ENCODE measurements at regions not wholly inside any gene's neighbourhood (a gene's known extent, or its start where the extent isn't known, plus 50 kb on each side); places are given as distances from the start of the nearest gene placed in this dataset.

DNA sequence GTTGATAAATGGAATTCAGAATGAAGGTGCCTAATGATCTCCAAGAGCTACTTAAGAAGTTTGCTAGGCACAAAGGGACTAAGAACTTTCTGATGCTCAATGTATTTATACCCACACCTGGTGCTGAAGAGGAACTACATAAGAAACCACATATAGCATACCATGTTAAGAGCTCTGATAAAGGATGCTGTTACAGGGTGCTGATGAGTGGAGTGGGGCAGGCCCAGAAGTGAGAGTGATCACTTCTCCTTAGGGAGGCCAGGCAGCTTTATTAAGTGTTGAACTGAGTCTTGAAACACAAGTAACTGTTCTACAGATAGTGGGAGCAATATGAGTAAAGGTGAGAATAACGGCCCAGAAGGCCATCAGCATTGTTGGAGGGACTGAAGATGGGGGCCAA, 68.3 kb upstream of the CHRDL1 start:
- no peak for TF ChIP-seq POLR2A (IDR thresholded peaks at IDR 0.05)
- TF ChIP-seq EP300 (IDR thresholded peaks at IDR 0.05) = no peak
- TF ChIP-seq, protein P1, sequence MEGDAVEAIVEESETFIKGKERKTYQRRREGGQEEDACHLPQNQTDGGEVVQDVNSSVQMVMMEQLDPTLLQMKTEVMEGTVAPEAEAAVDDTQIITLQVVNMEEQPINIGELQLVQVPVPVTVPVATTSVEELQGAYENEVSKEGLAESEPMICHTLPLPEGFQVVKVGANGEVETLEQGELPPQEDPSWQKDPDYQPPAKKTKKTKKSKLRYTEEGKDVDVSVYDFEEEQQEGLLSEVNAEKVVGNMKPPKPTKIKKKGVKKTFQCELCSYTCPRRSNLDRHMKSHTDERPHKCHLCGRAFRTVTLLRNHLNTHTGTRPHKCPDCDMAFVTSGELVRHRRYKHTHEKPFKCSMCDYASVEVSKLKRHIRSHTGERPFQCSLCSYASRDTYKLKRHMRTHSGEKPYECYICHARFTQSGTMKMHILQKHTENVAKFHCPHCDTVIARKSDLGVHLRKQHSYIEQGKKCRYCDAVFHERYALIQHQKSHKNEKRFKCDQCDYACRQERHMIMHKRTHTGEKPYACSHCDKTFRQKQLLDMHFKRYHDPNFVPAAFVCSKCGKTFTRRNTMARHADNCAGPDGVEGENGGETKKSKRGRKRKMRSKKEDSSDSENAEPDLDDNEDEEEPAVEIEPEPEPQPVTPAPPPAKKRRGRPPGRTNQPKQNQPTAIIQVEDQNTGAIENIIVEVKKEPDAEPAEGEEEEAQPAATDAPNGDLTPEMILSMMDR (IDR thresholded peaks at IDR 0.05) = no peak
- Histone ChIP-seq H3K27me3 (no peaks in the 10 kb centered on the region), H3K36me3 (no peaks in the 10 kb centered on the region), H3K4me3 (no peak overlapping the region), H3K9me3 (no peaks in the 10 kb centered on the region), H3K4me1 (ENCODE audit: insufficient read depth) (no peaks in the 10 kb centered on the region), H3K27ac (no peak overlapping the region)
- DNase-seq = no peak
- 52 to 64% (median 53%) methylated on average over 1 of the region's 1 CpG for WGBS, 3 donors
- intact Hi-C loops (cut with DNase I) = no loop called here

- H3K27me3 ChIP-seq = no peaks in the 10 kb centered on the region
- intact Hi-C loops (cut with DNase I) = no loop called here
- H3K4me1 ChIP-seq (ENCODE audit: insufficient read depth) = no peaks in the 10 kb centered on the region
- 58 to 66% (median 60%) methylated on average over 2 of the region's 2 CpGs for WGBS, 3 donors
- H3K27ac ChIP-seq = no peak overlapping the region
- no peak for DNase-seq
- no peak overlapping the region for H3K4me3 ChIP-seq
- H3K36me3 ChIP-seq = no peaks in the 10 kb centered on the region
- no peaks in the 10 kb centered on the region for H3K9me3 ChIP-seq
- TF ChIP-seq POLR2A (IDR thresholded peaks at IDR 0.05) = no peak
- TF ChIP-seq EP300 (IDR thresholded peaks at IDR 0.05) = no peak
- TF ChIP-seq, protein P1 (IDR thresholded peaks at IDR 0.05) = no peak
Observed at GRCh38 chrX:110858565-110858964, 62.9 kb upstream of the CHRDL1 start.

GRCh38 chrX:110853610-110854009, 58.0 kb upstream of the CHRDL1 start:
- Histone ChIP-seq H3K4me3 (no peak overlapping the region), H3K36me3 (no peaks in the 10 kb centered on the region), H3K27ac (no peak overlapping the region), H3K4me1 (ENCODE audit: insufficient read depth) (no peaks in the 10 kb centered on the region), H3K9me3 (no peaks in the 10 kb centered on the region), H3K27me3 (no peaks in the 10 kb centered on the region)
- 30 to 49% (median 37%) methylated on average over 7 of the region's 7 CpGs for WGBS, 3 donors
- no peak for TF ChIP-seq EP300 (IDR thresholded peaks at IDR 0.05)
- TF ChIP-seq POLR2A (IDR thresholded peaks at IDR 0.05) = no peak
- intact Hi-C loops (cut with DNase I) = loop anchor here in 1 of 4 donors (5.0 kb wide), 1 partner anchor 401 kb away; no protein-coding TSS in a partner anchor
- no peak for DNase-seq

DNA sequence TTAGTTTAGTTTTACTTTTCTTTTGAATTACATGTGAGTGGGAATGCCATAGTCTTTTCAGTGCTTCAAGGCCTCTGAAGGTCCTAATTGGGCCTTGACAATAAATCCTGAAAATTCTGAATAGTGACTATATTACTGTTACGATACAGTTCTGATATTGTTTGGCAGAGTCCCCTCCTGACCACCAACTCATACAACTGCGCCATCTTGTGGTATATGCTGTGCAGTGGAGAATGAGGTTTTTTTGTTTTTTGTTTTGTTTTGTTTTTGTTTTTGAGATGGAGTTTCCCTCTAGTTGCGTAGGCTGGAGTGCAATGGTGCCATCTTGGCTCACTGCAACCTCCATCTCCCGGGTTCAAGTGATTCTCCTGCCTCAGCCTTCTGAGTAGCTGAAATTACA, 56.6 kb upstream of the CHRDL1 start:
- Histone ChIP-seq H3K9me3 (no peaks in the 10 kb centered on the region), H3K4me3 (no peak overlapping the region), H3K27me3 (no peaks in the 10 kb centered on the region), H3K4me1 (ENCODE audit: insufficient read depth) (no peaks in the 10 kb centered on the region), H3K36me3 (no peaks in the 10 kb centered on the region), H3K27ac (no peak overlapping the region)
- TF ChIP-seq EP300 (IDR thresholded peaks at IDR 0.05) = no peak
- TF ChIP-seq, protein P1 (IDR thresholded peaks at IDR 0.05) = no peak
- no peak for TF ChIP-seq POLR2A (IDR thresholded peaks at IDR 0.05)
- intact Hi-C loops (cut with DNase I) = loop anchor here in 1 of 4 donors (5.0 kb wide), 1 partner anchor 400 kb away; no protein-coding TSS in a partner anchor
- WGBS, 3 donors = 35 to 42% (median 35%) methylated on average over 4 of the region's 4 CpGs
- DNase-seq = no peak

GRCh38 chrX:110851780-110852179, 56.2 kb upstream of the CHRDL1 start:
- intact Hi-C loops (cut with DNase I) = loop anchor here in 1 of 4 donors (5.0 kb wide), 1 partner anchor 399 kb away; no protein-coding TSS in a partner anchor
- H3K4me3 ChIP-seq = no peak overlapping the region
- no peak for DNase-seq
- H3K4me1 ChIP-seq (ENCODE audit: insufficient read depth) = no peaks in the 10 kb centered on the region
- no peaks in the 10 kb centered on the region for H3K27me3 ChIP-seq
- no peak for TF ChIP-seq POLR2A (IDR thresholded peaks at IDR 0.05)
- TF ChIP-seq, protein P1 (IDR thresholded peaks at IDR 0.05) = no peak
- no peak for TF ChIP-seq EP300 (IDR thresholded peaks at IDR 0.05)
- H3K27ac ChIP-seq = no peak overlapping the region
- H3K9me3 ChIP-seq = no peaks in the 10 kb centered on the region
- 69 to 78% (median 71%) methylated on average over 4 of the region's 4 CpGs for WGBS, 3 donors
- H3K36me3 ChIP-seq = no peaks in the 10 kb centered on the region

Data from ovary (tissue), 7 donors.